Hepatocyte (in vitro differentiated cells): ENCODE measurements at regions not wholly inside any gene's neighbourhood (a gene's known extent, or its start where the extent isn't known, plus 50 kb on each side); places are given as distances from the start of the nearest gene placed in this dataset.

Source experiments
- DNase-seq: peaks from one replicate; pipeline ENCODE4 v3.0.0-alpha.2; 2016; ENCODE audit warnings: low spot score
- H2AFZ ChIP-seq: fragments of 200-600 bp; sonication (generic); 2 replicates; pipeline ENCODE4 v1.6.0; 2016; ENCODE audit warnings: antibody characterized with exemption, mild to moderate bottlenecking
- H3K27ac ChIP-seq: fragments of 200-600 bp; sonication (generic); 2 replicates; pipeline ENCODE4 v1.5.1; 2016; ENCODE audit warnings: mild to moderate bottlenecking
- H3K27me3 ChIP-seq: fragments of 200-600 bp; sonication (generic); 2 replicates; pipeline ENCODE4 v1.6.1; 2016
- H3K36me3 ChIP-seq: fragments of 200-600 bp; sonication (generic); replicated peaks from 2 replicates; pipeline ENCODE4 v1.5.1; 2016; ENCODE audit warnings: low read depth; ENCODE audit not compliant: insufficient read depth
- H3K4me1 ChIP-seq: fragments of 200-600 bp; sonication (generic); 2 replicates; pipeline ENCODE4 v1.5.1; 2016; ENCODE audit warnings: mild to moderate bottlenecking, moderate library complexity; ENCODE audit not compliant: insufficient read depth
- H3K4me2 ChIP-seq: fragments of 200-600 bp; sonication (generic); 2 replicates; pipeline ENCODE4 v1.6.0; 2016
- H3K4me3 ChIP-seq: fragments of 200-600 bp; sonication (generic); 2 replicates; pipeline ENCODE4 v1.5.1; 2016; ENCODE audit warnings: mild to moderate bottlenecking
- H3K79me2 ChIP-seq: fragments of 200-600 bp; sonication (generic); 2 replicates; pipeline ENCODE4 v1.6.0; 2017; ENCODE audit warnings: mild to moderate bottlenecking
- H3K9me2 ChIP-seq: fragments of 200-600 bp; sonication (generic); replicated peaks from 2 replicates; pipeline ENCODE4 v1.6.0; 2017; ENCODE audit warnings: mild to moderate bottlenecking; ENCODE audit not compliant: insufficient read depth
- H3K9me3 ChIP-seq: fragments of 200-600 bp; sonication (generic); 2 replicates; pipeline ENCODE4 v1.5.1; 2016; ENCODE audit warnings: low read depth, mild to moderate bottlenecking
- H4K20me1 ChIP-seq: fragments of 200-600 bp; sonication (generic); 2 replicates; pipeline ENCODE4 v1.6.0; 2016; ENCODE audit warnings: mild to moderate bottlenecking; ENCODE audit not compliant: insufficient read depth, poor library complexity, severe bottlenecking
- CTCF ChIP-seq: fragments of 200-600 bp; sonication (generic); IDR thresholded peaks from 2 replicates; pipeline ENCODE4 v1.5.1; 2016; ENCODE audit warnings: antibody characterized with exemption, mild to moderate bottlenecking; ENCODE audit not compliant: poor library complexity
- EZH2 ChIP-seq: fragments of 200-600 bp; sonication (generic); IDR thresholded peaks from 2 replicates; pipeline ENCODE4 v1.6.1; 2016; ENCODE audit warnings: antibody characterized with exemption, mild to moderate bottlenecking, borderline replicate concordance
- EZH2phosphoT487 ChIP-seq: fragments of 200-600 bp; sonication (generic); IDR thresholded peaks from one replicate; pipeline ENCODE4 v1.6.1; 2018; ENCODE audit warnings: antibody characterized with exemption, mild to moderate bottlenecking, low read depth, moderate library complexity; ENCODE audit not compliant: unreplicated experiment, severe bottlenecking
- WGBS: methylation state at CpG from one replicate; pipeline ENCODE4 v1.1.6; 2016; ENCODE audit warnings: low lambda C conversion rate; ENCODE audit errors: missing lambda C conversion rate; 5-methylcytosine and 5-hydroxymethylcytosine counted together

GRCh38 chr2:157036726-157037125, 220.8 kb upstream of the GALNT5 start:
- 90% methylated on average over 2 of the region's 2 CpGs for WGBS
- no peak overlapping the region for H3K4me2 ChIP-seq
- no peak overlapping the region for H3K27ac ChIP-seq
- H3K9me2 ChIP-seq: no peaks in the 10 kb centered on the region
- no peak overlapping the region for H3K4me3 ChIP-seq
- H3K36me3 ChIP-seq: no peaks in the 10 kb centered on the region
- H3K27me3 ChIP-seq: peaks cover 4% of the 10 kb centered on the region
- H4K20me1 ChIP-seq: no peaks in the 10 kb centered on the region
- H2AFZ ChIP-seq: no peak overlapping the region
- no peak for TF ChIP-seq CTCF
- no peak for TF ChIP-seq EZH2
- no peak for TF ChIP-seq EZH2phosphoT487
- no peaks in the 10 kb centered on the region for H3K9me3 ChIP-seq
- H3K4me1 ChIP-seq: no peaks in the 10 kb centered on the region
- DNase-seq: no peak
- H3K79me2 ChIP-seq: no peaks in the 10 kb centered on the region

GRCh38 chr2:157043786-157044185, 213.7 kb upstream of the GALNT5 start:
- Histone ChIP-seq H3K4me1 (no peaks in the 10 kb centered on the region), H2AFZ (no peak overlapping the region), H3K4me2 (no peak overlapping the region), H3K4me3 (no peak overlapping the region), H3K36me3 (no peaks in the 10 kb centered on the region), H3K9me3 (no peaks in the 10 kb centered on the region), H3K27me3 (peaks cover 4% of the 10 kb centered on the region), H4K20me1 (no peaks in the 10 kb centered on the region), H3K27ac (no peak overlapping the region), H3K9me2 (no peaks in the 10 kb centered on the region), H3K79me2 (no peaks in the 10 kb centered on the region)
- 86% methylated on average over 1 of the region's 1 CpG for WGBS
- TF ChIP-seq EZH2: no peak
- TF ChIP-seq CTCF: no peak
- TF ChIP-seq EZH2phosphoT487: no peak
- DNase-seq: no peak

- Histone ChIP-seq H3K36me3 (no peaks in the 10 kb centered on the region), H3K9me3 (no peaks in the 10 kb centered on the region), H4K20me1 (no peaks in the 10 kb centered on the region), H3K4me3 (no peak overlapping the region), H3K27me3 (peaks cover 4% of the 10 kb centered on the region), H3K9me2 (no peaks in the 10 kb centered on the region), H2AFZ (no peak overlapping the region), H3K79me2 (no peaks in the 10 kb centered on the region), H3K4me1 (no peaks in the 10 kb centered on the region), H3K27ac (no peak overlapping the region), H3K4me2 (no peak overlapping the region)
- TF ChIP-seq EZH2phosphoT487: no peak
- no peak for TF ChIP-seq CTCF
- TF ChIP-seq EZH2: no peak
- WGBS: 94% methylated on average over 1 of the region's 1 CpG
- DNase-seq: no peak
Observed at GRCh38 chr2:157046396-157046795, 211.1 kb upstream of the GALNT5 start.

GRCh38 chr2:157052685-157053224, 204.8 kb upstream of the GALNT5 start:
- no peaks in the 10 kb centered on the region for H3K9me3 ChIP-seq
- H3K4me3 ChIP-seq: no peak overlapping the region
- no peak overlapping the region for H3K4me2 ChIP-seq
- H3K27ac ChIP-seq: peak overlapping the region; percentile 52
- H3K79me2 ChIP-seq: no peaks in the 10 kb centered on the region
- H3K4me1 ChIP-seq: no peaks in the 10 kb centered on the region
- no peaks in the 10 kb centered on the region for H3K9me2 ChIP-seq
- H2AFZ ChIP-seq: no peak overlapping the region
- no peaks in the 10 kb centered on the region for H3K36me3 ChIP-seq
- 74% methylated on average over 5 of the region's 5 CpGs for WGBS
- TF ChIP-seq CTCF (no peak), EZH2phosphoT487 (no peak), EZH2 (no peak)
- no peaks in the 10 kb centered on the region for H4K20me1 ChIP-seq
- peak; percentile 28 for DNase-seq
- H3K27me3 ChIP-seq: no peaks in the 10 kb centered on the region
